ENCODE measurements at regions not wholly inside any gene's neighbourhood (a gene's known extent, or its start where the extent isn't known, plus 50 kb on each side); places are given as distances from the start of the nearest gene placed in this dataset.

DNA sequence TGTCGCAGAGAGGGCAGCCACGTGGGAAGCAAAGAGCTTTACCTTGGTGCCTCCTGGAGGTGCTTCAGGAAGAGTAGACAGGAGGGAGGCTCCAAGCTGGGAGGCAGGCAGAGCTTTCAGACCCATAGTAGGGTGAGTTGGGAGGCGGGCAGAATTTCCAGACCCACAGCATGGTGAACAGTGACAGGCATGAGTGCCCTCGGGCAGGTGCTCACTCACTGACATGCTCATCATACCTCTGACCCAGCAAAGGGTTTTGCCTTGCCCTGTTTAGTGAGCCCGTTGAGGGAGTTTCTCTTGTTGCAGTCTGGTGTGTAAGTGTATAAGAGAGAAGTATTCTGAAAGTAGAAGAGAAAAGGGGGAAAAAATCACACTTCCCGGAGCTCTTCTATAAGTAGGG is 86.4 kb upstream of the NTM start:
- Histone ChIP-seq H3K9ac (ENCODE audit: insufficient read depth, low read length) (no peak overlapping the region), H3K27me3 (ENCODE audit: control insufficient read depth, insufficient read depth, low read length) (no peaks in the 10 kb centered on the region), H3K9me3 (ENCODE audit: control insufficient read depth, insufficient read depth, low read depth, low read length) (no peaks in the 10 kb centered on the region), H3K4me2 (ENCODE audit: extremely low read depth, insufficient read depth, low read length) (no peak overlapping the region), H4K20me1 (ENCODE audit: control insufficient read depth, extremely low read depth, insufficient read depth, low read length) (no peaks in the 10 kb centered on the region), H3K4me3 (replicated peaks in 1 of 4; ENCODE audit: control extremely low read depth in 1 of 4, insufficient read depth in 1 of 4, low read depth in 3 of 4, low read length in 4 of 4) (no peak overlapping the region), H2AFZ (ENCODE audit: low read length) (no peak overlapping the region), H3K4me1 (ENCODE audit: control insufficient read depth, extremely low read depth, insufficient read depth, low read length) (no peaks in the 10 kb centered on the region), H3K27ac (ENCODE audit: insufficient read depth, low read length) (no peak overlapping the region), H3K36me3 (ENCODE audit: control insufficient read depth, insufficient read depth, low read length) (no peaks in the 10 kb centered on the region), H3K79me2 (ENCODE audit: control insufficient read depth, insufficient read depth, low read length) (no peaks in the 10 kb centered on the region)
- TF ChIP-seq CTCF (conservative IDR thresholded peaks at IDR 0.05 in 1 of 2, IDR thresholded peaks at IDR 0.05 in 1 of 2; ENCODE audit: low read depth in 1 of 2, low read length in 2 of 2) (no peak), EZH2 (IDR thresholded peaks at IDR 0.05; ENCODE audit: low read length, missing control alignments) (no peak)
- DNase-seq (ENCODE audit: low read depth in 2 of 2): no peak

DNA sequence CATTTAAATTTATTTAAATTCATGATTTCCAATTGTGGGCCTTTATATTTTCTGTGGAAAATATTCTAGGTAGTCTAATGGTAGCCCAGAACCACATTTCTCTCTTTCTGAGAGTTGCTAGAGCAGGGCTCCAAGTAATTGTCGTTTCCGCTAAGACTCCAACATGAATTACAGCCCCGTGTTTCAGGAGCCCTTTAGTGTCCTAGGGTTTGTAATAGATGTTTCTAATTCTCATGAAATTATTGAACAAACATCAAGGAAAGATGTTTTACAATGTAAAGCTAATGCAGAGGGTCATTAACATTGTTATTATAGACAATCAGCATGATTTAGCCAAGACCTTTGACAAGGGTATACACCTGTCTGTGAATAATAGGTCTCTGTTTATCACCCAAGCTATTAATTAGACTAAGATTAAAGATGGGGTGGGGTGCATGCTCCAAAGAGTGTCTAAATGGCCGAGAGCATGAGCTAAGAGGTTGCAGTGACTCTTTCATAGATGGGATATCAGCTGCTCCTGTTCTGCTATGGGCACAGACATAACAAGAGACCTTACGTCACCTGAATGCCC is 81.8 kb upstream of the NTM start:
- Histone ChIP-seq H3K27me3 (ENCODE audit: control insufficient read depth, insufficient read depth, low read length) (no peaks in the 10 kb centered on the region), H3K4me2 (ENCODE audit: extremely low read depth, insufficient read depth, low read length) (no peak overlapping the region), H3K79me2 (ENCODE audit: control insufficient read depth, insufficient read depth, low read length) (no peaks in the 10 kb centered on the region), H3K36me3 (ENCODE audit: control insufficient read depth, insufficient read depth, low read length) (no peaks in the 10 kb centered on the region), H3K9me3 (ENCODE audit: control insufficient read depth, insufficient read depth, low read depth, low read length) (no peaks in the 10 kb centered on the region), H3K9ac (ENCODE audit: insufficient read depth, low read length) (no peak overlapping the region), H4K20me1 (ENCODE audit: control insufficient read depth, extremely low read depth, insufficient read depth, low read length) (no peaks in the 10 kb centered on the region), H3K4me3 (replicated peaks in 1 of 4; ENCODE audit: control extremely low read depth in 1 of 4, insufficient read depth in 1 of 4, low read depth in 3 of 4, low read length in 4 of 4) (no peak overlapping the region), H3K4me1 (ENCODE audit: control insufficient read depth, extremely low read depth, insufficient read depth, low read length) (no peaks in the 10 kb centered on the region), H3K27ac (ENCODE audit: insufficient read depth, low read length) (no peak overlapping the region), H2AFZ (ENCODE audit: low read length) (no peak overlapping the region)
- no peak for DNase-seq (ENCODE audit: low read depth in 2 of 2)
- no peak for TF ChIP-seq CTCF (conservative IDR thresholded peaks at IDR 0.05 in 1 of 2, IDR thresholded peaks at IDR 0.05 in 1 of 2; ENCODE audit: low read depth in 1 of 2, low read length in 2 of 2)
- TF ChIP-seq EZH2 (IDR thresholded peaks at IDR 0.05; ENCODE audit: low read length, missing control alignments): no peak

- DNase-seq (ENCODE audit: low read depth in 2 of 2): no peak
- H4K20me1 ChIP-seq (ENCODE audit: control insufficient read depth, extremely low read depth, insufficient read depth, low read length): no peaks in the 10 kb centered on the region
- no peak overlapping the region for H3K27ac ChIP-seq (ENCODE audit: insufficient read depth, low read length)
- H3K9me3 ChIP-seq (ENCODE audit: control insufficient read depth, insufficient read depth, low read depth, low read length): no peaks in the 10 kb centered on the region
- H3K27me3 ChIP-seq (ENCODE audit: control insufficient read depth, insufficient read depth, low read length): no peaks in the 10 kb centered on the region
- H3K4me1 ChIP-seq (ENCODE audit: control insufficient read depth, extremely low read depth, insufficient read depth, low read length): no peaks in the 10 kb centered on the region
- no peak overlapping the region for H2AFZ ChIP-seq (ENCODE audit: low read length)
- no peak overlapping the region for H3K9ac ChIP-seq (ENCODE audit: insufficient read depth, low read length)
- H3K79me2 ChIP-seq (ENCODE audit: control insufficient read depth, insufficient read depth, low read length): no peaks in the 10 kb centered on the region
- no peaks in the 10 kb centered on the region for H3K36me3 ChIP-seq (ENCODE audit: control insufficient read depth, insufficient read depth, low read length)
- H3K4me2 ChIP-seq (ENCODE audit: extremely low read depth, insufficient read depth, low read length): no peak overlapping the region
- TF ChIP-seq EZH2 (IDR thresholded peaks at IDR 0.05; ENCODE audit: low read length, missing control alignments) (no peak), CTCF (conservative IDR thresholded peaks at IDR 0.05 in 1 of 2, IDR thresholded peaks at IDR 0.05 in 1 of 2; ENCODE audit: low read depth in 1 of 2, low read length in 2 of 2) (no peak)
- H3K4me3 ChIP-seq (replicated peaks in 1 of 4; ENCODE audit: control extremely low read depth in 1 of 4, insufficient read depth in 1 of 4, low read depth in 3 of 4, low read length in 4 of 4): no peak overlapping the region
These were observed 80.2 kb upstream of the NTM start for GRCh38 chr11:131290185-131290584.
